ENCODE measurements at regions not wholly inside any gene's neighbourhood (a gene's known extent, or its start where the extent isn't known, plus 50 kb on each side); places are given as distances from the start of the nearest gene placed in this dataset.

DNA sequence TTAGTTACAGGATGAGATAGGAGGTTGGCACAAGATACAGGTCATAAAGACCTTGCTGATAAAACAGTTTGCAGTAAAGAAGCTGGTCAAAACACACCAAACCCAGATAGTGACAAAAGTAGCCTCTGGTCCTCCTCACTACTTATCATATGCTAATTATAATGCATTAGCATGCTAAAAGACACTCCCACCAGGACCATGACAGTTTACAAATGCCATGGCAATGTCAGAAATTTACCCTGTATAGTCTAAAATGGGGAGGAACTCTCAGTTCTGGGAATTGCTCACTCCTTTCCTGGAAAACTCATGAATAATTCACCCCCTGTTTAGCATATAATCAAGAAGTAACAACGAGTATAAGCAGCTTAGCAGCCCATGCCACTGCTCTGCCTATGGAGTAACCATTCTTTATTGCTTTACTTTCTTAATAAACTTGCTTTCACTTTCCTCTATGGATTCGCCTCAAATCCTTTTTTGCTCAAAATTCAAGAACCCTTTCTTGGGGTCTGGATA is 1254.4 kb downstream of the PCDH7 start:
- BruUV-seq (replicated peaks), result no TSS peak
- intact Hi-C loops (cut with micrococcal nuclease; ENCODE audit: unreplicated experiment), result no loop called here

GRCh38 chr4:31979988-31980387 is 1259.8 kb downstream of the PCDH7 start:
- CTCF ChIA-PET, result no interaction called here
- BruUV-seq (replicated peaks), result no TSS peak
- Mint-ChIP-seq H3K4me3 (ENCODE audit: low read depth, unreplicated experiment) (no peak overlapping the region), H3K9me3 (ENCODE audit: low read depth, unreplicated experiment) (peaks cover 10% of the 10 kb centered on the region), H3K36me3 (ENCODE audit: insufficient read depth, unreplicated experiment) (no peaks in the 10 kb centered on the region), H3K27ac (ENCODE audit: unreplicated experiment) (no peak overlapping the region), H3K4me1 (ENCODE audit: low read depth, unreplicated experiment) (no peaks in the 10 kb centered on the region), H3K27me3 (ENCODE audit: unreplicated experiment) (no peaks in the 10 kb centered on the region)
- intact Hi-C loops (cut with micrococcal nuclease; ENCODE audit: unreplicated experiment), result no loop called here
- no peak for DNase-seq
- no peak for TF ChIP-seq CTCF (IDR thresholded peaks at IDR 0.05; ENCODE audit: unreplicated experiment)

More for the DNA sequence above, 1254.4 kb downstream of the PCDH7 start:
- H3K4me1 Mint-ChIP-seq (ENCODE audit: low read depth, unreplicated experiment), result no peaks in the 10 kb centered on the region
- H3K4me3 Mint-ChIP-seq (ENCODE audit: low read depth, unreplicated experiment), result no peak overlapping the region
- no peak for TF ChIP-seq CTCF (IDR thresholded peaks at IDR 0.05; ENCODE audit: unreplicated experiment)
- no peak overlapping the region for H3K27ac Mint-ChIP-seq (ENCODE audit: unreplicated experiment)
- no peaks in the 10 kb centered on the region for H3K27me3 Mint-ChIP-seq (ENCODE audit: unreplicated experiment)
- peaks cover 8% of the 10 kb centered on the region for H3K9me3 Mint-ChIP-seq (ENCODE audit: low read depth, unreplicated experiment)
- CTCF ChIA-PET, result no interaction called here
- DNase-seq, result no peak
- no peaks in the 10 kb centered on the region for H3K36me3 Mint-ChIP-seq (ENCODE audit: insufficient read depth, unreplicated experiment)

DNA sequence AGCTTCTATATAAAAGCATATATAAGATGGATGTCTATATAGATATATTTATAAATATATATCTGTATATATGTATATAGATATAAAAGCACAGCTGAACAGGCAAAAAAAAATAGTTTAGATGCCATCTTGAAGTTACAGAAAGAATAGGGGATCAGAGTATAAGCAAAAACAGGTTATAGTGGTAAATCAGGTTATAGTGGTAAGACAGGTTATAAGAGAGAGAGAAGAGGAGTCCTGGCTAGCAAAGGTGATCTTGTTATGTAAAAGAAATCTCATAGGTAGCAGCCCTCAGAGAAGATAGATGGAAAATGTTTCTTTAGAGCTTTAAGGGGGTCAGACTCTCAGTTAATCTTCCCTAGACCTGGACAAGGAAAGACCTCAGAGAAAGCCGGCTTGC is 1263.1 kb downstream of the PCDH7 start:
- H3K4me1 Mint-ChIP-seq (ENCODE audit: low read depth, unreplicated experiment), result no peaks in the 10 kb centered on the region
- H3K27ac Mint-ChIP-seq (ENCODE audit: unreplicated experiment), result no peak overlapping the region
- CTCF ChIA-PET, result no interaction called here
- H3K9me3 Mint-ChIP-seq (ENCODE audit: low read depth, unreplicated experiment), result peaks cover 10% of the 10 kb centered on the region
- intact Hi-C loops (cut with micrococcal nuclease; ENCODE audit: unreplicated experiment), result no loop called here
- no peaks in the 10 kb centered on the region for H3K27me3 Mint-ChIP-seq (ENCODE audit: unreplicated experiment)
- H3K4me3 Mint-ChIP-seq (ENCODE audit: low read depth, unreplicated experiment), result no peak overlapping the region
- DNase-seq, result no peak
- no TSS peak for BruUV-seq (replicated peaks)
- no peak for TF ChIP-seq CTCF (IDR thresholded peaks at IDR 0.05; ENCODE audit: unreplicated experiment)
- no peaks in the 10 kb centered on the region for H3K36me3 Mint-ChIP-seq (ENCODE audit: insufficient read depth, unreplicated experiment)

GRCh38 chr4:31983677-31984076 is 1263.5 kb downstream of the PCDH7 start:
- CTCF ChIA-PET, result no interaction called here
- no peaks in the 10 kb centered on the region for H3K27me3 Mint-ChIP-seq (ENCODE audit: unreplicated experiment)
- BruUV-seq (replicated peaks), result no TSS peak
- no peak overlapping the region for H3K27ac Mint-ChIP-seq (ENCODE audit: unreplicated experiment)
- no peak overlapping the region for H3K4me3 Mint-ChIP-seq (ENCODE audit: low read depth, unreplicated experiment)
- intact Hi-C loops (cut with micrococcal nuclease; ENCODE audit: unreplicated experiment), result no loop called here
- no peaks in the 10 kb centered on the region for H3K4me1 Mint-ChIP-seq (ENCODE audit: low read depth, unreplicated experiment)
- no peaks in the 10 kb centered on the region for H3K36me3 Mint-ChIP-seq (ENCODE audit: insufficient read depth, unreplicated experiment)
- peaks cover 8% of the 10 kb centered on the region for H3K9me3 Mint-ChIP-seq (ENCODE audit: low read depth, unreplicated experiment)
- DNase-seq, result no peak
- TF ChIP-seq CTCF (IDR thresholded peaks at IDR 0.05; ENCODE audit: unreplicated experiment), result no peak

All from Calu3 (cell line).